ENCODE measurements at regions not wholly inside any gene's neighbourhood (a gene's known extent, or its start where the extent isn't known, plus 50 kb on each side); places are given as distances from the start of the nearest gene placed in this dataset.

DNA sequence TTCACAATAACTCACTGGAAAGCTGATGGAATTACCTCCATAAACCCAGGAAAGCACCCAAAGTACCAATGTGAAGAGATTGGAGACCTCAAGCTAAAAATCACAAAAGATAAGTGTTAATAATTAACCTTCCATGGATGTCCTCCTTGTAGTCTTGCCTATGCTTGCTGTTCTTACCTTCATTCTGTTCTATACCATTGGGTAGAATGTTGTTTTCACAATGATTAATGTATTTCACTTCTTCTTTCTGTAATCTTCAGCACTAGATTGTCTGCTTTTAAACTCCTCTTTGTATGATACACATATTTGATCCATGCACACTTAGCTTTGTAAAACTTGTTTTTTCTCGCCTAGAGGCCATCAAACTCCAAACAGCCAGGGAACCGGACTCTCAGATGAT is 570.3 kb downstream of the RAPGEF2 start:
- Histone ChIP-seq H3K9me3 (ENCODE audit: control insufficient read depth, insufficient read depth, low read depth, low read length) (no peaks in the 10 kb centered on the region), H3K4me1 (ENCODE audit: control insufficient read depth, insufficient read depth, low read length) (no peaks in the 10 kb centered on the region), H3K4me3 (ENCODE audit: low read depth in 2 of 2, low read length in 2 of 2) (no peak overlapping the region), H3K27ac (ENCODE audit: low read length) (no peak overlapping the region), H3K27me3 (ENCODE audit: control insufficient read depth, insufficient read depth, low read length) (no peaks in the 10 kb centered on the region), H3K36me3 (ENCODE audit: control insufficient read depth, insufficient read depth, low read length) (no peaks in the 10 kb centered on the region)
- no peak for ATAC-seq
- in situ Hi-C loops (cut with HindIII; ENCODE audit: low pct_unique_long_range_greater_than_20kb, low sequenced_read_pairs): no loop called here
- intact Hi-C loops (cut with micrococcal nuclease; ENCODE audit: unreplicated experiment): no loop called here
- no TSS peak for BruUV-seq (replicated peaks)
- TF ChIP-seq POLR2AphosphoS5 (IDR thresholded peaks at IDR 0.05; ENCODE audit: low read depth, low read length) (no peak), TCF7L2 (IDR thresholded peaks at IDR 0.05; ENCODE audit: low read depth, low read length) (no peak), SIN3A (IDR thresholded peaks at IDR 0.05; ENCODE audit: borderline replicate concordance, insufficient read depth, low read depth, low read length) (no peak)
- TF ChIP-seq, protein P1, sequence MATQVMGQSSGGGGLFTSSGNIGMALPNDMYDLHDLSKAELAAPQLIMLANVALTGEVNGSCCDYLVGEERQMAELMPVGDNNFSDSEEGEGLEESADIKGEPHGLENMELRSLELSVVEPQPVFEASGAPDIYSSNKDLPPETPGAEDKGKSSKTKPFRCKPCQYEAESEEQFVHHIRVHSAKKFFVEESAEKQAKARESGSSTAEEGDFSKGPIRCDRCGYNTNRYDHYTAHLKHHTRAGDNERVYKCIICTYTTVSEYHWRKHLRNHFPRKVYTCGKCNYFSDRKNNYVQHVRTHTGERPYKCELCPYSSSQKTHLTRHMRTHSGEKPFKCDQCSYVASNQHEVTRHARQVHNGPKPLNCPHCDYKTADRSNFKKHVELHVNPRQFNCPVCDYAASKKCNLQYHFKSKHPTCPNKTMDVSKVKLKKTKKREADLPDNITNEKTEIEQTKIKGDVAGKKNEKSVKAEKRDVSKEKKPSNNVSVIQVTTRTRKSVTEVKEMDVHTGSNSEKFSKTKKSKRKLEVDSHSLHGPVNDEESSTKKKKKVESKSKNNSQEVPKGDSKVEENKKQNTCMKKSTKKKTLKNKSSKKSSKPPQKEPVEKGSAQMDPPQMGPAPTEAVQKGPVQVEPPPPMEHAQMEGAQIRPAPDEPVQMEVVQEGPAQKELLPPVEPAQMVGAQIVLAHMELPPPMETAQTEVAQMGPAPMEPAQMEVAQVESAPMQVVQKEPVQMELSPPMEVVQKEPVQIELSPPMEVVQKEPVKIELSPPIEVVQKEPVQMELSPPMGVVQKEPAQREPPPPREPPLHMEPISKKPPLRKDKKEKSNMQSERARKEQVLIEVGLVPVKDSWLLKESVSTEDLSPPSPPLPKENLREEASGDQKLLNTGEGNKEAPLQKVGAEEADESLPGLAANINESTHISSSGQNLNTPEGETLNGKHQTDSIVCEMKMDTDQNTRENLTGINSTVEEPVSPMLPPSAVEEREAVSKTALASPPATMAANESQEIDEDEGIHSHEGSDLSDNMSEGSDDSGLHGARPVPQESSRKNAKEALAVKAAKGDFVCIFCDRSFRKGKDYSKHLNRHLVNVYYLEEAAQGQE (IDR thresholded peaks at IDR 0.05; ENCODE audit: insufficient read depth in 1 of 2, low read depth in 2 of 2, low read length in 1 of 2): no peak
- TF ChIP-seq, protein P2, sequence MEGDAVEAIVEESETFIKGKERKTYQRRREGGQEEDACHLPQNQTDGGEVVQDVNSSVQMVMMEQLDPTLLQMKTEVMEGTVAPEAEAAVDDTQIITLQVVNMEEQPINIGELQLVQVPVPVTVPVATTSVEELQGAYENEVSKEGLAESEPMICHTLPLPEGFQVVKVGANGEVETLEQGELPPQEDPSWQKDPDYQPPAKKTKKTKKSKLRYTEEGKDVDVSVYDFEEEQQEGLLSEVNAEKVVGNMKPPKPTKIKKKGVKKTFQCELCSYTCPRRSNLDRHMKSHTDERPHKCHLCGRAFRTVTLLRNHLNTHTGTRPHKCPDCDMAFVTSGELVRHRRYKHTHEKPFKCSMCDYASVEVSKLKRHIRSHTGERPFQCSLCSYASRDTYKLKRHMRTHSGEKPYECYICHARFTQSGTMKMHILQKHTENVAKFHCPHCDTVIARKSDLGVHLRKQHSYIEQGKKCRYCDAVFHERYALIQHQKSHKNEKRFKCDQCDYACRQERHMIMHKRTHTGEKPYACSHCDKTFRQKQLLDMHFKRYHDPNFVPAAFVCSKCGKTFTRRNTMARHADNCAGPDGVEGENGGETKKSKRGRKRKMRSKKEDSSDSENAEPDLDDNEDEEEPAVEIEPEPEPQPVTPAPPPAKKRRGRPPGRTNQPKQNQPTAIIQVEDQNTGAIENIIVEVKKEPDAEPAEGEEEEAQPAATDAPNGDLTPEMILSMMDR (IDR thresholded peaks at IDR 0.05): no peak
- no peak for DNase-seq (ENCODE audit: low read depth, low spot score)
- ChIA-PET POLR2A (no interaction called here), CTCF (no interaction called here)

DNA sequence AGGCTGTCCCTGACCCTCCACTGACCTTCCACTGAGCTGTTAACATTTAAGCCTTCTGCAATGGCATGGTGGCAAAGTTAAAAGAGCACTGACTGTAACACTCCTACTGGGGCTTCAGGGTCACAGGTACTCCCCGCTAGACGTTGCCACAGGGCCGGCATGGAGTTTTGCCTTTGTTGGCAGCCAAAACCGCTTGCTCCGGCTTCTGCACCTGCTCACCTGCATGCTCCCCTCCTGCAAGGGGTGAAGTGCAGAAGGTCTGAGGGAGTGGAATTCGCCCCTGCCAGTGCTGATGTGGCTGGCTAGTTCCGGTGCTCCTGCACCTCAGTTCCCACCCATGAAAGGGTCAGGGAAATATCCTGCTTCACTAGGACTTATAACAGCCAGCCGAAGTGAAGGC is 571.4 kb downstream of the RAPGEF2 start:
- DNase-seq (ENCODE audit: low read depth, low spot score) (no peak), ATAC-seq (no peak)
- no peaks in the 10 kb centered on the region for H3K9me3 ChIP-seq (ENCODE audit: control insufficient read depth, insufficient read depth, low read depth, low read length)
- CTCF ChIA-PET: no interaction called here
- no peak overlapping the region for H3K27ac ChIP-seq (ENCODE audit: low read length)
- no peaks in the 10 kb centered on the region for H3K36me3 ChIP-seq (ENCODE audit: control insufficient read depth, insufficient read depth, low read length)
- H3K27me3 ChIP-seq (ENCODE audit: control insufficient read depth, insufficient read depth, low read length): no peaks in the 10 kb centered on the region
- BruUV-seq (replicated peaks): no TSS peak
- POLR2A ChIA-PET: no interaction called here
- TF ChIP-seq, protein P2 (IDR thresholded peaks at IDR 0.05): no peak
- TF ChIP-seq, protein P1 (IDR thresholded peaks at IDR 0.05; ENCODE audit: insufficient read depth in 1 of 2, low read depth in 2 of 2, low read length in 1 of 2): no peak
- TF ChIP-seq SIN3A (IDR thresholded peaks at IDR 0.05; ENCODE audit: borderline replicate concordance, insufficient read depth, low read depth, low read length): no peak
- no peak for TF ChIP-seq POLR2AphosphoS5 (IDR thresholded peaks at IDR 0.05; ENCODE audit: low read depth, low read length)
- no peak for TF ChIP-seq TCF7L2 (IDR thresholded peaks at IDR 0.05; ENCODE audit: low read depth, low read length)
- intact Hi-C loops (cut with micrococcal nuclease; ENCODE audit: unreplicated experiment) (no loop called here), in situ Hi-C loops (cut with HindIII; ENCODE audit: low pct_unique_long_range_greater_than_20kb, low sequenced_read_pairs) (no loop called here)
- H3K4me3 ChIP-seq (ENCODE audit: low read depth in 2 of 2, low read length in 2 of 2): no peak overlapping the region
- no peaks in the 10 kb centered on the region for H3K4me1 ChIP-seq (ENCODE audit: control insufficient read depth, insufficient read depth, low read length)

Data from Panc1 (cell line).